ENCODE measurements at regions not wholly inside any gene's neighbourhood (a gene's known extent, or its start where the extent isn't known, plus 50 kb on each side); places are given as distances from the start of the nearest gene placed in this dataset.

- DNase-seq: no peak
These were observed 1098.1 kb downstream of the NCAM2 start for GRCh38 chr21:22096314-22096713.

GRCh38 chr21:22106720-22107410, 1108.7 kb downstream of the NCAM2 start:
- no peak for TF ChIP-seq CTCF (IDR thresholded peaks at IDR 0.05)
- no peak for TF ChIP-seq POLR2A (IDR thresholded peaks at IDR 0.05)

More at GRCh38 chr21:22096314-22096713, 1098.1 kb downstream of the NCAM2 start:
- no peak for TF ChIP-seq POLR2A (IDR thresholded peaks at IDR 0.05)
- TF ChIP-seq CTCF (IDR thresholded peaks at IDR 0.05): no peak
- Histone ChIP-seq H3K27ac (no peak overlapping the region), H3K4me3 (no peak overlapping the region), H3K27me3 (no peaks in the 10 kb centered on the region), H3K36me3 (no peaks in the 10 kb centered on the region), H3K4me1 (no peaks in the 10 kb centered on the region), H3K9me3 (peaks cover 0 to 9% (median 0%) of the 10 kb centered on the region in 12 donors)
- 51 to 66% (median 64%) methylated on average over 1 of the region's 1 CpG for WGBS, 4 donors
- intact Hi-C loops (cut with DNase I): no loop called here
- no peak for ATAC-seq

GRCh38 chr21:22115746-22116145, 1117.5 kb downstream of the NCAM2 start:
- 83 to 95% (median 88%) methylated on average over 2 of the region's 2 CpGs for WGBS, 4 donors
- TF ChIP-seq CTCF (IDR thresholded peaks at IDR 0.05) (no peak), POLR2A (IDR thresholded peaks at IDR 0.05) (no peak)

More at GRCh38 chr21:22106720-22107410, 1108.7 kb downstream of the NCAM2 start:
- H3K9me3 ChIP-seq: peaks cover 0 to 6% (median 0%) of the 10 kb centered on the region in 12 donors
- H3K4me1 ChIP-seq: no peaks in the 10 kb centered on the region
- no peak for ATAC-seq
- H3K36me3 ChIP-seq: no peaks in the 10 kb centered on the region
- no peak overlapping the region for H3K27ac ChIP-seq
- H3K27me3 ChIP-seq: no peaks in the 10 kb centered on the region
- H3K4me3 ChIP-seq: no peak overlapping the region
- DNase-seq: no peak
- 73 to 81% (median 76%) methylated on average over 2 of the region's 2 CpGs for WGBS, 4 donors
- intact Hi-C loops (cut with DNase I): no loop called here

GRCh38 chr21:22120616-22121266, 1122.5 kb downstream of the NCAM2 start:
- Histone ChIP-seq H3K27me3 (no peaks in the 10 kb centered on the region), H3K27ac (no peak overlapping the region), H3K4me1 (no peaks in the 10 kb centered on the region), H3K4me3 (no peak overlapping the region), H3K36me3 (no peaks in the 10 kb centered on the region), H3K9me3 (peaks cover 0 to 7% (median 0%) of the 10 kb centered on the region in 12 donors)
- intact Hi-C loops (cut with DNase I): no loop called here
- TF ChIP-seq POLR2A (IDR thresholded peaks at IDR 0.05) (no peak), CTCF (IDR thresholded peaks at IDR 0.05) (peak in 1 of 12 donors; percentile 5)
- 75 to 79% (median 77%) methylated on average over 14 of the region's 14 CpGs for WGBS, 4 donors
- ATAC-seq (no peak), DNase-seq (no peak)

More at GRCh38 chr21:22115746-22116145, 1117.5 kb downstream of the NCAM2 start:
- no peak for DNase-seq
- no peak overlapping the region for H3K4me3 ChIP-seq
- H3K27me3 ChIP-seq: no peaks in the 10 kb centered on the region
- no peaks in the 10 kb centered on the region for H3K36me3 ChIP-seq
- intact Hi-C loops (cut with DNase I): no loop called here
- H3K4me1 ChIP-seq: no peaks in the 10 kb centered on the region
- peaks cover 0 to 4% (median 0%) of the 10 kb centered on the region in 12 donors for H3K9me3 ChIP-seq
- no peak for ATAC-seq
- no peak overlapping the region for H3K27ac ChIP-seq
